Peyer's patch (tissue), 4 donors: ENCODE measurements at regions not wholly inside any gene's neighbourhood (a gene's known extent, or its start where the extent isn't known, plus 50 kb on each side); places are given as distances from the start of the nearest gene placed in this dataset.

ENCODE experiments used
- POLR2A ChIP-seq, 2 donors: fragments of 450-650 bp; IDR thresholded peaks; one replicate each; pipeline ENCODE4 v1.5.1; 2017; ENCODE audit warnings: antibody characterized with exemption in 2 of 2, mild to moderate bottlenecking in 2 of 2, moderate library complexity in 2 of 2
- TF ChIP-seq, protein P1 (sequence below), 6 experiments: fragments of 450-650 bp in 4 of 6; fragments of 200-600 bp in 2 of 6; sonication (generic) in 1 of 6; IDR thresholded peaks; one replicate each; pipeline ENCODE4 v1.5.1; 2017 to 2019; ENCODE audit warnings: antibody characterized with exemption in 6 of 6, mild to moderate bottlenecking in 3 of 6, moderate library complexity in 1 of 6

- TF ChIP-seq, protein P1, sequence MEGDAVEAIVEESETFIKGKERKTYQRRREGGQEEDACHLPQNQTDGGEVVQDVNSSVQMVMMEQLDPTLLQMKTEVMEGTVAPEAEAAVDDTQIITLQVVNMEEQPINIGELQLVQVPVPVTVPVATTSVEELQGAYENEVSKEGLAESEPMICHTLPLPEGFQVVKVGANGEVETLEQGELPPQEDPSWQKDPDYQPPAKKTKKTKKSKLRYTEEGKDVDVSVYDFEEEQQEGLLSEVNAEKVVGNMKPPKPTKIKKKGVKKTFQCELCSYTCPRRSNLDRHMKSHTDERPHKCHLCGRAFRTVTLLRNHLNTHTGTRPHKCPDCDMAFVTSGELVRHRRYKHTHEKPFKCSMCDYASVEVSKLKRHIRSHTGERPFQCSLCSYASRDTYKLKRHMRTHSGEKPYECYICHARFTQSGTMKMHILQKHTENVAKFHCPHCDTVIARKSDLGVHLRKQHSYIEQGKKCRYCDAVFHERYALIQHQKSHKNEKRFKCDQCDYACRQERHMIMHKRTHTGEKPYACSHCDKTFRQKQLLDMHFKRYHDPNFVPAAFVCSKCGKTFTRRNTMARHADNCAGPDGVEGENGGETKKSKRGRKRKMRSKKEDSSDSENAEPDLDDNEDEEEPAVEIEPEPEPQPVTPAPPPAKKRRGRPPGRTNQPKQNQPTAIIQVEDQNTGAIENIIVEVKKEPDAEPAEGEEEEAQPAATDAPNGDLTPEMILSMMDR (IDR thresholded peaks at IDR 0.05) = no peak
- no peak for TF ChIP-seq POLR2A (IDR thresholded peaks at IDR 0.05)
These were observed 476.3 kb downstream of the LRIG3 start for GRCh38 chr12:58443981-58444371.
